Right lobe of liver (tissue), 6 donors: ENCODE measurements at regions not wholly inside any gene's neighbourhood (a gene's known extent, or its start where the extent isn't known, plus 50 kb on each side); places are given as distances from the start of the nearest gene placed in this dataset.

Source experiments
- ATAC-seq, 4 donors: fragments of 200-7000 bp; cut with Tn5 transposase; one replicate each; pipeline ENCODE4 v1.9.1; 2020; ENCODE audit warnings: mild to moderate bottlenecking in 4 of 4, moderate library complexity in 4 of 4
- DNase-seq, 3 donors: peaks; one replicate each; pipeline ENCODE4 v3.0.0-alpha.2; 2020
- H3K27ac ChIP-seq, 3 donors: fragments of 200-600 bp; one replicate each; pipeline ENCODE4 v1.8.0; 2022
- H3K27me3 ChIP-seq, 2 donors: fragments of 200-600 bp; one replicate each; pipeline ENCODE4 v1.8.0; 2022
- H3K36me3 ChIP-seq, 4 donors: fragments of 200-600 bp; sonication (generic) in 1 of 4; one replicate each; pipeline versions ENCODE4 v1.5.1 to v1.8.0; 2017 to 2022; ENCODE audit warnings: control low read depth in 1 of 4
- H3K4me1 ChIP-seq, 4 donors: fragments of 200-600 bp; sonication (generic) in 1 of 4; one replicate each; pipeline versions ENCODE4 v1.5.1 to v1.8.0; 2017 to 2022; ENCODE audit warnings: control low read depth in 1 of 4
- H3K4me3 ChIP-seq, 3 donors: fragments of 200-600 bp; one replicate each; pipeline ENCODE4 v1.8.0; 2022
- H3K9me3 ChIP-seq, 4 donors: fragments of 200-600 bp; sonication (generic) in 1 of 4; one replicate each; pipeline versions ENCODE4 v1.5.1 to v1.8.0; 2017 to 2022; ENCODE audit warnings: control low read depth in 1 of 4
- CTCF ChIP-seq, 4 donors: fragments of 200-600 bp in 3 of 4; fragments of 450-650 bp in 1 of 4; IDR thresholded peaks; one replicate each; pipeline versions ENCODE4 v1.5.1 to v1.8.0; 2016 to 2022; ENCODE audit warnings: antibody characterized with exemption in 4 of 4, mild to moderate bottlenecking in 2 of 4
- POLR2A ChIP-seq: fragments of 450-650 bp; IDR thresholded peaks from one replicate; pipeline ENCODE4 v1.6.1; 2017; ENCODE audit warnings: antibody characterized with exemption, mild to moderate bottlenecking
- WGBS: methylation state at CpG from one replicate; pipeline ENCODE4 v1.1.6; 2018; ENCODE audit warnings: low coverage, low lambda C conversion rate; ENCODE audit not compliant: insufficient coverage; ENCODE audit errors: missing lambda C conversion rate; 5-methylcytosine and 5-hydroxymethylcytosine counted together
- intact Hi-C, 2 donors: fragments of 100-400 bp; cut with DNase I; formaldehyde crosslinking; loops; one replicate each; pipeline versions ENCODE4 v1.11.2 to v1.14.1; 2022
- donor health status: DM: no; HTN: yes; CAD: no.
- donor health status: DM: no; HTN: no; CAD: no.
- donor health status: DM: no; HTN: no; CAD: no.
- donor health status: DM: no; HTN: yes; CAD: no.
- donor health status: DM: no; HTN: yes; CAD: no.

- no peak for TF ChIP-seq POLR2A
- TF ChIP-seq CTCF (IDR thresholded peaks at IDR 0.05): no peak
- ATAC-seq (no peak), DNase-seq (no peak)
- Histone ChIP-seq H3K27me3 (no peaks in the 10 kb centered on the region), H3K4me3 (no peak overlapping the region), H3K9me3 (no peaks in the 10 kb centered on the region), H3K36me3 (no peaks in the 10 kb centered on the region), H3K27ac (no peak overlapping the region), H3K4me1 (no peaks in the 10 kb centered on the region)
- intact Hi-C loops: no loop called here
- WGBS: 60% methylated on average over 6 of the region's 6 CpGs
These were observed 362.1 kb upstream of the ARRDC4 start for GRCh38 chr15:97598353-97598798.

GRCh38 chr15:97600190-97600589 is 360.3 kb upstream of the ARRDC4 start:
- Histone ChIP-seq H3K4me1 (no peaks in the 10 kb centered on the region), H3K9me3 (no peaks in the 10 kb centered on the region), H3K4me3 (no peak overlapping the region), H3K27me3 (no peaks in the 10 kb centered on the region), H3K27ac (no peak overlapping the region), H3K36me3 (no peaks in the 10 kb centered on the region)
- WGBS: 55% methylated on average over 4 of the region's 5 CpGs
- ATAC-seq (no peak), DNase-seq (no peak)
- intact Hi-C loops: no loop called here
- TF ChIP-seq CTCF (IDR thresholded peaks at IDR 0.05) (no peak), POLR2A (no peak)

- no peaks in the 10 kb centered on the region for H3K4me1 ChIP-seq
- no peak for TF ChIP-seq CTCF (IDR thresholded peaks at IDR 0.05)
- TF ChIP-seq POLR2A: no peak
- H3K4me3 ChIP-seq: no peak overlapping the region
- H3K27ac ChIP-seq: no peak overlapping the region
- DNase-seq: no peak
- no peak for ATAC-seq
- intact Hi-C loops: no loop called here
- no peaks in the 10 kb centered on the region for H3K36me3 ChIP-seq
- WGBS: 22% methylated on average over 2 of the region's 2 CpGs
- no peaks in the 10 kb centered on the region for H3K9me3 ChIP-seq
- no peaks in the 10 kb centered on the region for H3K27me3 ChIP-seq
These were observed 355.8 kb upstream of the ARRDC4 start for GRCh38 chr15:97604677-97605076.

GRCh38 chr15:97615114-97615513 is 345.4 kb upstream of the ARRDC4 start:
- ATAC-seq (no peak), DNase-seq (no peak)
- TF ChIP-seq POLR2A (no peak), CTCF (IDR thresholded peaks at IDR 0.05) (no peak)
- intact Hi-C loops: no loop called here
- no peaks in the 10 kb centered on the region for H3K4me1 ChIP-seq
- H3K27me3 ChIP-seq: no peaks in the 10 kb centered on the region
- H3K36me3 ChIP-seq: no peaks in the 10 kb centered on the region
- WGBS: 60% methylated on average over 1 of the region's 1 CpG
- H3K4me3 ChIP-seq: no peak overlapping the region
- H3K27ac ChIP-seq: no peak overlapping the region
- H3K9me3 ChIP-seq: no peaks in the 10 kb centered on the region

- intact Hi-C loops: no loop called here
- TF ChIP-seq POLR2A: no peak
- TF ChIP-seq CTCF (IDR thresholded peaks at IDR 0.05): no peak
- Histone ChIP-seq H3K27ac (no peak overlapping the region), H3K4me1 (no peaks in the 10 kb centered on the region), H3K4me3 (no peak overlapping the region), H3K36me3 (no peaks in the 10 kb centered on the region), H3K27me3 (no peaks in the 10 kb centered on the region), H3K9me3 (no peaks in the 10 kb centered on the region)
- no peak for DNase-seq
- no peak for ATAC-seq
- 46% methylated on average over 3 of the region's 3 CpGs for WGBS
These were observed 337.3 kb upstream of the ARRDC4 start for GRCh38 chr15:97623091-97623661.
